ENCODE measurements at regions not wholly inside any gene's neighbourhood (a gene's known extent, or its start where the extent isn't known, plus 50 kb on each side); places are given as distances from the start of the nearest gene placed in this dataset.

DNA sequence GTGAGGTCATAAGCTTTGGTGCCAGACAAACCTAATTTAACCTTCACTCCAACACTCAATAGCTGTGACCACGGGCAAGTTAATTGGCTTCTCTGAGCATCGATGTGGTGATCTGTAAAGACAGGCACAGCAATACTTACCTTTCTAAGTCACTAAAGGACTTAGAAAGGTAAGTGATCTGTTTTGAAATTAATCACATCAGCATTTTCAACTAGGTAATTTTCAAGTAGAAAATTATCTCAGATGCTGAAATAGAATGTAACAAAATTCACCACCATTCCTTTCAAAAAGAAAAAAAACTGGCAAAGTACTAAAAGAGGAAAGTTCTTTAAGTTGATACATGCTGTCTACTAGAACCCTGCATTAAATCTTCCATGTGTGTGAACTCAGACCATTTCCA lies 354.5 kb downstream of the ICE1 start:
- no peak overlapping the region for H3K4me2 ChIP-seq (ENCODE audit: insufficient read depth, low read length)
- dilution Hi-C loops (cut with MboI; ENCODE audit: extremely low pct_ligation_motif_present, low sequenced_read_pairs) (no loop called here), intact Hi-C loops (cut with micrococcal nuclease) (no loop called here)
- no peaks in the 10 kb centered on the region for H3K9me1 ChIP-seq (replicated peaks; ENCODE audit: control insufficient read depth, extremely low read depth, insufficient read depth, low read length)
- no peak overlapping the region for H3K4me3 ChIP-seq (replicated peaks in 1 of 3; ENCODE audit: insufficient read depth in 1 of 3, low read depth in 1 of 3, low read length in 3 of 3)
- no peak overlapping the region for H3K27ac ChIP-seq (ENCODE audit: insufficient read depth, low read depth, low read length)
- TF ChIP-seq JUN (IDR thresholded peaks at IDR 0.05; ENCODE audit: borderline replicate concordance, insufficient read depth, insufficient read length, low read depth) (no peak), MYC (IDR thresholded peaks at IDR 0.05; ENCODE audit: low read depth, low read length) (no peak), POLR2AphosphoS5 (IDR thresholded peaks at IDR 0.05; ENCODE audit: insufficient read depth, low read depth, low read length) (no peak), EZH2 (IDR thresholded peaks at IDR 0.05; ENCODE audit: borderline replicate concordance, low read depth, low read length, severe bottlenecking) (no peak), FOS (IDR thresholded peaks at IDR 0.05; ENCODE audit: borderline replicate concordance, insufficient read depth, low read length) (no peak), POLR2A (IDR thresholded peaks at IDR 0.05; ENCODE audit: low read depth, low read length) (no peak), GATA2 (IDR thresholded peaks at IDR 0.05; ENCODE audit: insufficient read depth, insufficient read length, low read depth, low read length) (no peak)
- TF ChIP-seq, protein P1, sequence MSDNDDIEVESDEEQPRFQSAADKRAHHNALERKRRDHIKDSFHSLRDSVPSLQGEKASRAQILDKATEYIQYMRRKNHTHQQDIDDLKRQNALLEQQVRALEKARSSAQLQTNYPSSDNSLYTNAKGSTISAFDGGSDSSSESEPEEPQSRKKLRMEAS (IDR thresholded peaks at IDR 0.05; ENCODE audit: insufficient read depth, insufficient read length), result no peak
- TF ChIP-seq, protein P2, sequence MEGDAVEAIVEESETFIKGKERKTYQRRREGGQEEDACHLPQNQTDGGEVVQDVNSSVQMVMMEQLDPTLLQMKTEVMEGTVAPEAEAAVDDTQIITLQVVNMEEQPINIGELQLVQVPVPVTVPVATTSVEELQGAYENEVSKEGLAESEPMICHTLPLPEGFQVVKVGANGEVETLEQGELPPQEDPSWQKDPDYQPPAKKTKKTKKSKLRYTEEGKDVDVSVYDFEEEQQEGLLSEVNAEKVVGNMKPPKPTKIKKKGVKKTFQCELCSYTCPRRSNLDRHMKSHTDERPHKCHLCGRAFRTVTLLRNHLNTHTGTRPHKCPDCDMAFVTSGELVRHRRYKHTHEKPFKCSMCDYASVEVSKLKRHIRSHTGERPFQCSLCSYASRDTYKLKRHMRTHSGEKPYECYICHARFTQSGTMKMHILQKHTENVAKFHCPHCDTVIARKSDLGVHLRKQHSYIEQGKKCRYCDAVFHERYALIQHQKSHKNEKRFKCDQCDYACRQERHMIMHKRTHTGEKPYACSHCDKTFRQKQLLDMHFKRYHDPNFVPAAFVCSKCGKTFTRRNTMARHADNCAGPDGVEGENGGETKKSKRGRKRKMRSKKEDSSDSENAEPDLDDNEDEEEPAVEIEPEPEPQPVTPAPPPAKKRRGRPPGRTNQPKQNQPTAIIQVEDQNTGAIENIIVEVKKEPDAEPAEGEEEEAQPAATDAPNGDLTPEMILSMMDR (IDR thresholded peaks at IDR 0.05; ENCODE audit: extremely low read depth in 1 of 2, insufficient read depth in 1 of 2, low read depth in 1 of 2, low read length in 2 of 2), result no peak
- no peak overlapping the region for H3K9ac ChIP-seq (replicated peaks; ENCODE audit: extremely low read depth, insufficient read depth, low read length)
- FAIRE-seq (no peak), DNase-seq (ENCODE audit: low read depth, low spot score) (no peak)
- H3K4me1 ChIP-seq (ENCODE audit: control insufficient read depth, extremely low read depth, insufficient read depth, low read length), result no peaks in the 10 kb centered on the region
- CTCF ChIA-PET, result no interaction called here
- no peaks in the 10 kb centered on the region for H3K36me3 ChIP-seq (ENCODE audit: control insufficient read depth in 2 of 2, extremely low read depth in 1 of 2, insufficient read depth in 2 of 2, low read length in 2 of 2)
- H2AFZ ChIP-seq (ENCODE audit: low read depth, low read length), result no peak overlapping the region
- peaks cover 7% of the 10 kb centered on the region for H3K9me3 ChIP-seq (replicated peaks; ENCODE audit: control insufficient read depth, insufficient read depth, low read length)
- no TSS peak for BruUV-seq (replicated peaks)
- H3K79me2 ChIP-seq (ENCODE audit: control insufficient read depth, insufficient read depth, low read length), result no peaks in the 10 kb centered on the region
- POLR2A ChIA-PET, result no interaction called here
- no peaks in the 10 kb centered on the region for H4K20me1 ChIP-seq (replicated peaks; ENCODE audit: control insufficient read depth, extremely low read depth, insufficient read depth, low read length)
- H3K27me3 ChIP-seq (ENCODE audit: control insufficient read depth in 2 of 2, insufficient read depth in 2 of 2, low read length in 2 of 2), result no peaks in the 10 kb centered on the region
